A673 (cell line): ENCODE measurements at regions not wholly inside any gene's neighbourhood (a gene's known extent, or its start where the extent isn't known, plus 50 kb on each side); places are given as distances from the start of the nearest gene placed in this dataset.

ENCODE experiments used
- BruUV-seq: library from RNA; stranded (reverse); fragments of 400-500 nt; replicated peaks from 2 replicates; lab custom pipeline; 2021; lab: Mats Ljungman, UMichigan
- CTCF ChIA-PET: fragments of 300-600 bp; sonication (Branson Sonifier 250); formaldehyde crosslinking; loops from one replicate; lab custom pipeline; 2022; ENCODE audit warnings: antibody characterized with exemption; lab: Charles Lee
- POLR2A ChIA-PET: fragments of 300-600 bp; sonication (Branson Sonifier 250); formaldehyde crosslinking; loops from one replicate; lab custom pipeline; 2022; ENCODE audit warnings: antibody characterized with exemption; ENCODE audit not compliant: low non-redundant PET; lab: Charles Lee
- DNase-seq: peaks from one replicate; pipeline ENCODE4 v3.0.0-alpha.2; 2015; ENCODE audit warnings: low spot score
- H3K27ac ChIP-seq: fragments of 200-600 bp; sonication (generic); 2 replicates; pipeline ENCODE4 v1.5.1; 2016; ENCODE audit warnings: mixed run types, low read depth, mild to moderate bottlenecking, mixed read lengths, antibody characterized with exemption, low read length; ENCODE audit not compliant: poor library complexity, severe bottlenecking
- H3K27me3 ChIP-seq: fragments of 200-600 bp; sonication (generic); replicated peaks from 2 replicates; pipeline ENCODE4 v1.6.1; 2017; ENCODE audit warnings: mixed run types, low read depth, mild to moderate bottlenecking, mixed read lengths, antibody characterized with exemption, low read length; ENCODE audit not compliant: insufficient read depth, poor library complexity
- H3K36me3 ChIP-seq: fragments of 200-600 bp; sonication (generic); 2 replicates; pipeline ENCODE4 v1.6.1; 2016; ENCODE audit warnings: mixed run types, mild to moderate bottlenecking, mixed read lengths, antibody characterized with exemption, low read length; ENCODE audit not compliant: insufficient read depth, poor library complexity, severe bottlenecking
- H3K4me1 ChIP-seq: fragments of 200-600 bp; sonication (generic); 2 replicates; pipeline ENCODE4 v1.6.1; 2017; ENCODE audit warnings: mixed run types, mild to moderate bottlenecking, mixed read lengths, antibody characterized with exemption, low read length; ENCODE audit not compliant: insufficient read depth, poor library complexity, severe bottlenecking
- H3K4me3 ChIP-seq: fragments of 200-600 bp; sonication (generic); 2 replicates; pipeline ENCODE4 v1.5.1; 2016; ENCODE audit warnings: low read depth, mixed run types, mild to moderate bottlenecking, mixed read lengths, low read length; ENCODE audit not compliant: poor library complexity, severe bottlenecking
- H3K9me3 ChIP-seq: fragments of 200-600 bp; sonication (generic); 2 replicates; pipeline ENCODE4 v1.6.1; 2016; ENCODE audit warnings: mixed run types, low read depth, mild to moderate bottlenecking, mixed read lengths, antibody characterized with exemption, low read length; ENCODE audit not compliant: poor library complexity, severe bottlenecking
- EZH2 ChIP-seq: fragments of 200-600 bp; sonication (generic); IDR thresholded peaks from 2 replicates; pipeline ENCODE4 v1.6.1; 2017; ENCODE audit warnings: borderline replicate concordance, low read depth, mild to moderate bottlenecking, mixed read lengths, antibody characterized with exemption, low read length; ENCODE audit not compliant: poor library complexity, severe bottlenecking
- intact Hi-C: fragments of 100-400 bp; cut with micrococcal nuclease; formaldehyde crosslinking; loops from one replicate; pipeline ENCODE4 v1.10.0; 2022; ENCODE audit not compliant: unreplicated experiment
- TF ChIP-seq, protein P1 (sequence below): fragments of 300-800, 200-600 bp; sonication (generic); conservative IDR thresholded peaks from 2 replicates; pipeline ENCODE4 v1.5.1; 2017; ENCODE audit warnings: low read depth, mild to moderate bottlenecking, antibody characterized with exemption, low read length, moderate library complexity, mixed read lengths

DNA sequence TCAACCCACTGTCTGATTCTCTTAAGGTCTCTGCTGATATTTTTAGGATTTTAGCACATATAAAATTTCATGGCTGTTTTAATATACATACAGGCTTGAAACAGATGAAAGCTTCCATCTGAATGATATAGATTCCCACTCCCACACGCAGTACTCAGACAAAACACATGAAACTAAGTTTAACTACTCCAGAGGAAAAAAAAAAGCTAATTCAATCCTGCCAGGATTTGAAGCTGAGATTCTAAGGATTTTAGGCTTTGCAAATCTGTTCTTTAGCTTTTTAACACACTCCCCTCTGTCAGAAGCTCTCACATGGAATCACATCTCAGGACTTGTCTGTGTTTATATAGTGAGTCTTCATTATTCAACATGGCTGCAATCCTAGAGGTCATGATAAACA, 217.3 kb downstream of the BCAT1 start:
- ChIA-PET CTCF (no interaction called here), POLR2A (no interaction called here)
- no peak overlapping the region for H3K27ac ChIP-seq
- H3K4me1 ChIP-seq = peaks cover 6% of the 10 kb centered on the region
- BruUV-seq = no TSS peak
- H3K27me3 ChIP-seq = no peaks in the 10 kb centered on the region
- H3K36me3 ChIP-seq = no peaks in the 10 kb centered on the region
- intact Hi-C loops = loop anchor here (10.0 kb wide), 1 partner anchor 727 kb away; no protein-coding TSS in a partner anchor
- no peak overlapping the region for H3K4me3 ChIP-seq
- TF ChIP-seq, protein P1, sequence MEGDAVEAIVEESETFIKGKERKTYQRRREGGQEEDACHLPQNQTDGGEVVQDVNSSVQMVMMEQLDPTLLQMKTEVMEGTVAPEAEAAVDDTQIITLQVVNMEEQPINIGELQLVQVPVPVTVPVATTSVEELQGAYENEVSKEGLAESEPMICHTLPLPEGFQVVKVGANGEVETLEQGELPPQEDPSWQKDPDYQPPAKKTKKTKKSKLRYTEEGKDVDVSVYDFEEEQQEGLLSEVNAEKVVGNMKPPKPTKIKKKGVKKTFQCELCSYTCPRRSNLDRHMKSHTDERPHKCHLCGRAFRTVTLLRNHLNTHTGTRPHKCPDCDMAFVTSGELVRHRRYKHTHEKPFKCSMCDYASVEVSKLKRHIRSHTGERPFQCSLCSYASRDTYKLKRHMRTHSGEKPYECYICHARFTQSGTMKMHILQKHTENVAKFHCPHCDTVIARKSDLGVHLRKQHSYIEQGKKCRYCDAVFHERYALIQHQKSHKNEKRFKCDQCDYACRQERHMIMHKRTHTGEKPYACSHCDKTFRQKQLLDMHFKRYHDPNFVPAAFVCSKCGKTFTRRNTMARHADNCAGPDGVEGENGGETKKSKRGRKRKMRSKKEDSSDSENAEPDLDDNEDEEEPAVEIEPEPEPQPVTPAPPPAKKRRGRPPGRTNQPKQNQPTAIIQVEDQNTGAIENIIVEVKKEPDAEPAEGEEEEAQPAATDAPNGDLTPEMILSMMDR = no peak
- no peak for TF ChIP-seq EZH2
- no peaks in the 10 kb centered on the region for H3K9me3 ChIP-seq
- DNase-seq = no peak

DNA sequence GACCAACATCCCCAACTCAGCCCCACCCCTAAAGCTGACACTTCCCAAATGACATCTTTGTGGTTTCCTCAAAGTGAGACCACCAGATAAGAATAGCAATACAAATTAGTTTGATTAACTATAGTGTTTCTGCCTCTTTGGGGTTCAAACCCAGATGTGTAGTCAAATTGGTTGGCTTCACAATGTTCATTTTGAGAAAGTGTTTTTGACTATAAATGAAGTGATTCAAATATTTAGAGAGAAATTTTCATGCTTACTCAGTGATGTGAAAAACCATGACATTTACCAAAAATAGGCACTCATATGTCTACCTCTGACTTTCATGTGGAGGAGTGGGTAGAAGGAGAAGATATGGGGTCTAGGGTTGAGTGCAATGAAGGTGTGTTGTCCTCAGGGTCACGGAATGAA, 218.4 kb downstream of the BCAT1 start:
- no peak for TF ChIP-seq EZH2
- TF ChIP-seq, protein P1 = no peak
- Histone ChIP-seq H3K36me3 (no peaks in the 10 kb centered on the region), H3K27ac (no peak overlapping the region), H3K27me3 (no peaks in the 10 kb centered on the region), H3K4me3 (no peak overlapping the region), H3K9me3 (no peaks in the 10 kb centered on the region), H3K4me1 (peaks cover 12% of the 10 kb centered on the region)
- DNase-seq = no peak
- intact Hi-C loops = loop anchor here (10.0 kb wide), 1 partner anchor 726 kb away; no protein-coding TSS in a partner anchor
- no TSS peak for BruUV-seq
- ChIA-PET CTCF (no interaction called here), POLR2A (no interaction called here)

DNA sequence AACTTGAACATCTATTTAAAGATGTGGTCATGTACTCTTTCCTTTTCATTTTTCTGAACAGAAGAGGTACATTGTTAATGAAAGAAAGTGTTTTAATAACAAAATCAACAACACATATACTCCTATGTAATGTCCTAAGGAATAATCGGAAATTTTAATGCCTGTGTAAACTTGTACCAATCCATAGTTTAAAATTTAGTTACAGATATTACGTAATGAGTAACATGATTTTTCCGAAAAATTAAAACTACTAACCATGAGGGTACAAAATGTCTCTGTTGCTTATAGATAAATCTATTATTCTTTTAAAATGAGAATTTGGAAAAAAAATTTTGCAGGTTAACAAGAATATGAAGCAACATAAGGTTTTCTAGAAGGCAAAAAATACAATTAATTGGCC, 220.1 kb downstream of the BCAT1 start:
- no peaks in the 10 kb centered on the region for H3K27me3 ChIP-seq
- no peaks in the 10 kb centered on the region for H3K36me3 ChIP-seq
- no peak overlapping the region for H3K27ac ChIP-seq
- no peak overlapping the region for H3K4me3 ChIP-seq
- no peaks in the 10 kb centered on the region for H3K9me3 ChIP-seq
- TF ChIP-seq EZH2 = no peak
- TF ChIP-seq, protein P1 = no peak
- ChIA-PET POLR2A (no interaction called here), CTCF (no interaction called here)
- H3K4me1 ChIP-seq = peaks cover 12% of the 10 kb centered on the region
- no peak for DNase-seq
- no TSS peak for BruUV-seq
- intact Hi-C loops = loop anchor here (5.0 to 10.0 kb wide), 3 partner anchors 354 to 614 kb away; no protein-coding TSS in a partner anchor
